OCI-LY3 (cell line): ENCODE measurements at regions not wholly inside any gene's neighbourhood (a gene's known extent, or its start where the extent isn't known, plus 50 kb on each side); places are given as distances from the start of the nearest gene placed in this dataset.

Experiments used
- H2AFZ ChIP-seq: fragments of 200-600, 300-600 bp; shearing (Covaris generic); 2 replicates; pipeline ENCODE4 v1.6.0; 2014; ENCODE audit warnings: antibody characterized with exemption, low read depth, low read length
- H3K27ac ChIP-seq: fragments of 200-600, 300-600 bp; sonication (generic); 2 replicates; pipeline ENCODE4 v1.5.1; 2014; ENCODE audit warnings: mild to moderate bottlenecking, low read length, moderate library complexity, mixed read lengths
- H3K27me3 ChIP-seq: fragments of 200-600, 300-600 bp; sonication (generic); 2 replicates; pipeline ENCODE4 v1.6.1; 2014; ENCODE audit warnings: low read depth, low read length, mixed read lengths
- H3K36me3 ChIP-seq: fragments of 200-600, 300-600 bp; sonication (generic); replicated peaks from 2 replicates; pipeline ENCODE3; 2014; ENCODE audit warnings: low read depth, low read length, mixed read lengths
- H3K4me1 ChIP-seq: fragments of 300-600, 200-600 bp; sonication (generic); 2 replicates; pipeline ENCODE4 v1.6.1; 2014; ENCODE audit warnings: low read length, mixed read lengths
- H3K4me2 ChIP-seq: fragments of 200-600, 300-600 bp; sonication (generic); 2 replicates; pipeline ENCODE4 v1.6.1; 2014; ENCODE audit warnings: low read length, mixed read lengths
- H3K4me3 ChIP-seq: fragments of 300-600, 200-600 bp; sonication (generic); 2 replicates; pipeline ENCODE4 v1.5.1; 2014; ENCODE audit warnings: antibody characterized with exemption, mild to moderate bottlenecking, low read length, moderate library complexity
- H3K79me2 ChIP-seq: fragments of 300-600, 200-600 bp; shearing (Covaris generic); 2 replicates; pipeline ENCODE4 v1.6.1; 2014; ENCODE audit warnings: mild to moderate bottlenecking, low read length, mixed read lengths
- H3K9ac ChIP-seq: fragments of 300-600, 200-600 bp; shearing (Covaris generic); 2 replicates; pipeline ENCODE4 v1.6.0; 2014; ENCODE audit warnings: mild to moderate bottlenecking, low read length, moderate library complexity
- H3K9me3 ChIP-seq: fragments of 200-600, 300-600 bp; shearing (Covaris generic); 2 replicates; pipeline ENCODE4 v1.6.1; 2014; ENCODE audit warnings: low read length, mixed read lengths; ENCODE audit not compliant: insufficient read depth
- H4K20me1 ChIP-seq: fragments of 200-600, 300-600 bp; sonication (generic); 2 replicates; pipeline ENCODE4 v1.6.1; 2016; ENCODE audit warnings: low read length, mixed read lengths; ENCODE audit not compliant: insufficient read depth
- EZH2phosphoT487 ChIP-seq: fragments of 200-600 bp; shearing (Covaris generic); IDR thresholded peaks from 2 replicates; pipeline ENCODE4 v1.6.1; 2018; ENCODE audit warnings: antibody characterized with exemption, mixed run types, low read depth
- TF ChIP-seq, protein P1 (sequence below): fragments of 200-600, 300-600 bp; sonication (generic); IDR thresholded peaks from 2 replicates; pipeline ENCODE4 v1.5.1; 2014; ENCODE audit warnings: antibody characterized with exemption, low read length, low read depth

DNA sequence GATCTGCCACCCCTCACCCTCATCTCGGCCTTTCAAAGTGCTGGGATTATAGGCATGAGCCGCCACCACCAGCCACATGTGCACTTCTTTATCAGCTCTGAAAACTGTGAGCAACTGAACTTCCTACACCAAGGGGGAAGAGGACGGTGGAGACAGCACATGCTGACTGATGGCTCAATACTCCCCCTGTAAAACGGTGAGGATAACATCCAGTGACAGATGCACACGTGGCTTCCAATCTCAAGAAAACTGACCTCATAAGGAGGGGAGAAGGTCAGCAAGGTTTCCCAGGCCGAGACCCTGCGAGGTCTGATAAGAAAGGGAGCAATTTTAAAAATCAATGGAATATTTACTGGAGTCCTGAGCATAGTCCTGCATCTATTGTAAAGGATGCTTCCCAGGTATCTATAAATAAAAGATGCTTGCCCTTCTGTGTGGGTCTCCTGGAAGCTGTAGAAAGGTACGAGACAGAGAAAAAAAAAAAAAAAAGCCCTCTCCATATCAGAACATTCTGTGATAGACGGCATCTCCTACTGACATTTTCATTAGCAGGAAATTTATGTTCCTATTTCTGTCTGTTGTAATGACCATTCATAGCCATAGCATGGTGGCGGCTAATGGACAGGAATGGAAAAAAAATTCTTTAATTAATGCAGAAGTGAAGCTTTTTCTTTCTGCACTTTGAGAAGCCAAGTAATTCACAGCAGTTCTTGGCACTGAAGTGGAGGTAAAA is 385.1 kb downstream of the ZNF536 start:
- H3K4me2 ChIP-seq = no peak overlapping the region
- TF ChIP-seq, protein P1, sequence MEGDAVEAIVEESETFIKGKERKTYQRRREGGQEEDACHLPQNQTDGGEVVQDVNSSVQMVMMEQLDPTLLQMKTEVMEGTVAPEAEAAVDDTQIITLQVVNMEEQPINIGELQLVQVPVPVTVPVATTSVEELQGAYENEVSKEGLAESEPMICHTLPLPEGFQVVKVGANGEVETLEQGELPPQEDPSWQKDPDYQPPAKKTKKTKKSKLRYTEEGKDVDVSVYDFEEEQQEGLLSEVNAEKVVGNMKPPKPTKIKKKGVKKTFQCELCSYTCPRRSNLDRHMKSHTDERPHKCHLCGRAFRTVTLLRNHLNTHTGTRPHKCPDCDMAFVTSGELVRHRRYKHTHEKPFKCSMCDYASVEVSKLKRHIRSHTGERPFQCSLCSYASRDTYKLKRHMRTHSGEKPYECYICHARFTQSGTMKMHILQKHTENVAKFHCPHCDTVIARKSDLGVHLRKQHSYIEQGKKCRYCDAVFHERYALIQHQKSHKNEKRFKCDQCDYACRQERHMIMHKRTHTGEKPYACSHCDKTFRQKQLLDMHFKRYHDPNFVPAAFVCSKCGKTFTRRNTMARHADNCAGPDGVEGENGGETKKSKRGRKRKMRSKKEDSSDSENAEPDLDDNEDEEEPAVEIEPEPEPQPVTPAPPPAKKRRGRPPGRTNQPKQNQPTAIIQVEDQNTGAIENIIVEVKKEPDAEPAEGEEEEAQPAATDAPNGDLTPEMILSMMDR = no peak
- no peak for TF ChIP-seq EZH2phosphoT487
- H4K20me1 ChIP-seq = no peaks in the 10 kb centered on the region
- no peaks in the 10 kb centered on the region for H3K9me3 ChIP-seq
- H3K36me3 ChIP-seq = no peaks in the 10 kb centered on the region
- no peaks in the 10 kb centered on the region for H3K79me2 ChIP-seq
- H3K4me3 ChIP-seq = no peak overlapping the region
- no peak overlapping the region for H3K27ac ChIP-seq
- no peaks in the 10 kb centered on the region for H3K27me3 ChIP-seq
- H3K4me1 ChIP-seq = no peaks in the 10 kb centered on the region
- H3K9ac ChIP-seq = no peak overlapping the region
- H2AFZ ChIP-seq = no peak overlapping the region

DNA sequence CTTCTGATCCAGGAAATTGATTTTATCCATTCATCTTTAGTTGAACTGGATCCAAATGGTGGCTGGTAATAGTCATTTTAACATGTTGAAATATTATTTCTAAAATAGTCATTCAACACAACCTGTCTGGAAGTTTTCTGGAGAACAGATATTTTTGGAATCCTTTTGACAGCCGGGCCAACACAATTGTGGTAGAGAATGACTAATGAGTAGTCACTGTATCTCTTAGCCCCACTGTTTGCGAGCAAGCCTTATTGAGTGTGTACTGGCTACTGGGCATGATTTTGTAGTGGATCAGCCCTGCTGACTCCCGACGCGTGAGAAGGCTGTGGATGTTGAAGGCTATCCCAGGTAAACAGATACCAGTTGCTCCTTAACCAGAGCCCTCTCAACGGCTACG is 383.4 kb downstream of the ZNF536 start:
- TF ChIP-seq, protein P1 = no peak
- no peak for TF ChIP-seq EZH2phosphoT487
- Histone ChIP-seq H3K36me3 (no peaks in the 10 kb centered on the region), H3K79me2 (no peaks in the 10 kb centered on the region), H3K4me3 (no peak overlapping the region), H3K27ac (no peak overlapping the region), H3K9ac (no peak overlapping the region), H3K4me2 (no peak overlapping the region), H2AFZ (no peak overlapping the region), H3K4me1 (no peaks in the 10 kb centered on the region), H4K20me1 (no peaks in the 10 kb centered on the region; the same call in 1 of the 2 replicates), H3K9me3 (0 out of 2 replicates have a peak, but pooled peaks cover under 1% of the 10 kb centered on the region), H3K27me3 (no peaks in the 10 kb centered on the region)

DNA sequence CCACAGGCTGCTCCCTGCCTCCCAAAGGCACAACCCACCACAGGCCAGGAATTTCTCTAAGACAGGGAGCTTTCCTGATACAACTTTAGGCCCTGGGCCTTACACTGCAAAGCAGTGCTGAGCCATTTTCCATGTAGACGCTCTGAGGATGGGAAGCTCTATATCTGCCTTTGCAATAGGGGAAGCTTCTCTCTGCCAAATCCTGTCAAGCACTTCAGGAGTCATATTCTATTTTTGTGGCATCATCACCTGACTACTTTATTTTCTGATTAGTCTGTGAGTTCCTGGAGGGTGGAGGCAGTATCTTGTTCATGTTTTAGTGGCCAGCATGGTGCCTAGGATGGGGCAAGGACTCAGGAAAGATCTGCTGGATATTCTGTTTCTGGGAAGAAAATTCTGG is 382.0 kb downstream of the ZNF536 start:
- Histone ChIP-seq H4K20me1 (no peaks in the 10 kb centered on the region; the same call in 1 of the 2 replicates), H2AFZ (no peak overlapping the region), H3K4me1 (no peaks in the 10 kb centered on the region), H3K9ac (no peak overlapping the region), H3K4me2 (no peak overlapping the region), H3K4me3 (no peak overlapping the region), H3K79me2 (no peaks in the 10 kb centered on the region), H3K27me3 (no peaks in the 10 kb centered on the region), H3K36me3 (no peaks in the 10 kb centered on the region), H3K27ac (no peak overlapping the region), H3K9me3 (0 out of 2 replicates have a peak, but pooled peaks cover 9% of the 10 kb centered on the region)
- no peak for TF ChIP-seq EZH2phosphoT487
- TF ChIP-seq, protein P1 = no peak

DNA sequence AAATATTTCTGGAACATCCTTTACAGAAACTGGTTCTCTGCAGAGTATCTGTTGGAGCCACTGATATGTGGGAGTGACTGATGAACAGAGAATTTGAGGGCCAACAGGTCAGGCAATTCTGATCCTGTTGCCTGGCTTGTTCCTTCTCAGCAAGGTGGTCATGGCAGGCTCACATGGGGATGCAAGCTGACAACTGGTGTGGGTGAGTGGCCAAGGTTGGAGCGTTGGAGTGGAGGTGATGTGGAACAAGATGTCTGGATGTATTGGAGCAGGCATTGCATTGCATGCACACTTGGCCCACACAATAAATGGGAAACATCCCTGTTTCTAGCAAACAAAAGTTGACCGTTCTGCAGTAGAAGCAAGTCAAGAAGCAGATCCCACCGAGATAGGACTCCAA is 380.7 kb downstream of the ZNF536 start:
- Histone ChIP-seq H3K36me3 (no peaks in the 10 kb centered on the region), H3K4me2 (no peak overlapping the region), H4K20me1 (no peaks in the 10 kb centered on the region; the same call in 1 of the 2 replicates), H3K27me3 (no peaks in the 10 kb centered on the region), H3K4me1 (no peaks in the 10 kb centered on the region), H3K9ac (no peak overlapping the region), H2AFZ (no peak overlapping the region), H3K79me2 (no peaks in the 10 kb centered on the region), H3K27ac (no peak overlapping the region), H3K4me3 (no peak overlapping the region), H3K9me3 (0 out of 2 replicates have a peak, but pooled peaks cover 9% of the 10 kb centered on the region)
- TF ChIP-seq EZH2phosphoT487 = no peak
- TF ChIP-seq, protein P1 = no peak
